K562 (cell line): ENCODE measurements at regions not wholly inside any gene's neighbourhood (a gene's known extent, or its start where the extent isn't known, plus 50 kb on each side); places are given as distances from the start of the nearest gene placed in this dataset.

Experiments used
- ATAC-seq: fragments of 200-7000 bp; cut with Tn5 transposase; 3 replicates; pipeline ENCODE4 v1.9.1; 2020; ENCODE audit warnings: moderate library complexity
- BruUV-seq: library from RNA; stranded (reverse); fragments of 400-500 nt; replicated peaks from 2 replicates; lab custom pipeline; 2021; lab: Mats Ljungman, UMichigan
- CTCF ChIA-PET: fragments of 300-600 bp; formaldehyde crosslinking; extraction: SDS; loops from one replicate; lab custom pipeline; 2021; ENCODE audit warnings: low intra/inter-chr PET ratio; lab: Yijun Ruan, JAX
- POLR2A ChIA-PET: fragments of 300-600, 350-650 bp; sonication (Branson Sonifier 250); formaldehyde crosslinking; extraction: SDS; loops from one replicate; lab custom pipeline; 2021; ENCODE audit warnings: antibody characterized with exemption, inconsistent platforms; lab: Yijun Ruan, JAX
- DNase-seq, 4 experiments: peaks; one replicate each; pipeline versions ENCODE4 v3.0.0 to v3.0.0-alpha.2; 2011 to 2018; ENCODE audit warnings: low spot score in 3 of 4, mixed read lengths in 3 of 4; ENCODE audit errors: extremely low read depth in 1 of 4
- FAIRE-seq: peaks from 2 replicates; lab custom pipeline; 2011; peaks lifted over from hg19 to GRCh38; lab: Jason Lieb, UNC
- H2AFZ ChIP-seq: 2 replicates; pipeline ENCODE4 v1.6.0; 2011; ENCODE audit warnings: low read depth, low read length, control low read depth, inconsistent platforms
- H3K27ac ChIP-seq: fragments of 200-600 bp; 3 replicates; pipeline ENCODE4 v1.8.0; 2011; ENCODE audit warnings: low read depth, mild to moderate bottlenecking, control low read depth, inconsistent platforms, low read length, moderate library complexity, mixed read lengths; ENCODE audit errors: extremely low read depth
- H3K27me3 ChIP-seq, 2 experiments: fragments of 300-600 bp in 1 of 2; 2 replicates in 1 of 2; 3 replicates in 1 of 2; pipeline versions ENCODE4 v1.6.0 to v1.8.0; 2011; ENCODE audit warnings: inconsistent platforms in 2 of 2, low read length in 2 of 2, mild to moderate bottlenecking in 1 of 2, mixed read lengths in 1 of 2, moderate library complexity in 1 of 2; ENCODE audit not compliant: control insufficient read depth in 2 of 2, insufficient read depth in 2 of 2
- H3K36me3 ChIP-seq: fragments of 300-600 bp; 3 replicates; pipeline ENCODE4 v1.8.0; 2011; ENCODE audit warnings: mild to moderate bottlenecking, low read length, inconsistent platforms; ENCODE audit not compliant: control insufficient read depth, insufficient read depth
- H3K4me1 ChIP-seq, 2 experiments: fragments of 200-600 bp in 1 of 2; replicated peaks in 1 of 2; 2 replicates in 1 of 2; 3 replicates in 1 of 2; pipeline versions ENCODE4 v1.5.1 to v1.8.0; 2011; ENCODE audit warnings: inconsistent platforms in 2 of 2, low read length in 2 of 2, mild to moderate bottlenecking in 1 of 2, mixed read lengths in 1 of 2, moderate library complexity in 1 of 2; ENCODE audit not compliant: control insufficient read depth in 2 of 2, insufficient read depth in 2 of 2
- H3K4me2 ChIP-seq: 2 replicates; pipeline ENCODE4 v1.6.1; 2011; ENCODE audit warnings: low read length, control low read depth, inconsistent platforms, mixed read lengths; ENCODE audit not compliant: insufficient read depth
- H3K4me3 ChIP-seq: fragments of 200-600 bp; sonication (generic), shearing (Covaris generic); 2 replicates; pipeline ENCODE4 v1.5.1; 2016; ENCODE audit warnings: control low read depth, inconsistent platforms
- H3K79me2 ChIP-seq: fragments of 200-600 bp; 3 replicates; pipeline ENCODE4 v1.8.0; 2011; ENCODE audit warnings: low read length, inconsistent platforms; ENCODE audit not compliant: control insufficient read depth, insufficient read depth
- H3K9ac ChIP-seq, 2 experiments: 2 replicates each; pipeline versions ENCODE4 v1.6.0 to v1.6.1; 2011; ENCODE audit warnings: low read depth in 2 of 2, low read length in 2 of 2, control low read depth in 1 of 2, inconsistent platforms in 1 of 2, mild to moderate bottlenecking in 1 of 2, mixed read lengths in 1 of 2; ENCODE audit not compliant: insufficient read depth in 1 of 2
- H3K9me1 ChIP-seq: one replicate; pipeline ENCODE4 v1.6.0; 2011; ENCODE audit warnings: inconsistent platforms, mild to moderate bottlenecking, low read length, moderate library complexity; ENCODE audit not compliant: control insufficient read depth, insufficient read depth
- H3K9me3 ChIP-seq: replicated peaks from 2 replicates; pipeline ENCODE4 v1.5.1; 2011; ENCODE audit warnings: low read depth, low read length, inconsistent platforms; ENCODE audit not compliant: control insufficient read depth, insufficient read depth
- H4K20me1 ChIP-seq: replicated peaks from 2 replicates; pipeline ENCODE4 v1.6.1; 2011; ENCODE audit warnings: low read length, inconsistent platforms, mixed read lengths; ENCODE audit not compliant: control insufficient read depth, insufficient read depth
- HDAC3 ChIP-seq: fragments of 450-650 bp; IDR thresholded peaks from 2 replicates; pipeline ENCODE4 v1.6.1; 2018; ENCODE audit warnings: borderline replicate concordance, mild to moderate bottlenecking, moderate library complexity; ENCODE audit not compliant: partially characterized antibody
- ZC3H11A ChIP-seq: IDR thresholded peaks from 2 replicates; pipeline ENCODE4 v1.6.1; 2012; ENCODE audit warnings: low read depth, low read length, improper control_type of control experiment
- ZNF668 ChIP-seq: fragments of 250-450 bp; sonication (Bioruptor Pico); IDR thresholded peaks from 2 replicates; pipeline ENCODE4 v1.8.0; 2022; ENCODE audit warnings: mild to moderate bottlenecking, inconsistent platforms
- ZSCAN32 ChIP-seq: fragments of 450-650 bp; formaldehyde crosslinking; IDR thresholded peaks from 2 replicates; pipeline ENCODE4 v1.4.0; 2020; ENCODE audit warnings: mild to moderate bottlenecking, moderate library complexity
- WGBS: fragments of 100-300 bp; shearing (Covaris generic); methylation state at CpG from one replicate; pipeline ENCODE4 v1.1.6; 2016; ENCODE audit warnings: low coverage, mixed read lengths; ENCODE audit not compliant: insufficient coverage; ENCODE audit errors: missing lambda C conversion rate; 5-methylcytosine and 5-hydroxymethylcytosine counted together
- in situ Hi-C: fragments of 300-500 bp; cut with MboI; formaldehyde crosslinking; loops from 4 replicates; pipeline ENCODE4 v1.15.0; 2018; ENCODE audit warnings: inconsistent platforms, mixed read lengths
- intact Hi-C: fragments of 100-400 bp; cut with micrococcal nuclease; formaldehyde crosslinking; loops from 2 replicates; pipeline ENCODE4 v1.14.2; 2022
- TF ChIP-seq, protein P1 (sequence below): fragments of 250-450 bp; sonication (Bioruptor Pico); IDR thresholded peaks from 2 replicates; pipeline ENCODE4 v1.4.0; 2020
- TF ChIP-seq, protein P2 (sequence below): sonication (generic); formaldehyde crosslinking; IDR thresholded peaks from 2 replicates; pipeline ENCODE4 v1.9.0; 2022; ENCODE audit warnings: mild to moderate bottlenecking, missing genetic modification reagents
- TF ChIP-seq, protein P3 (sequence below): fragments of 450-650 bp; formaldehyde crosslinking; conservative IDR thresholded peaks from 2 replicates; pipeline ENCODE4 v1.4.0; 2022; ENCODE audit warnings: mild to moderate bottlenecking, missing genetic modification characterization
- TF ChIP-seq, protein P4 (sequence below): fragments of 450-650 bp; IDR thresholded peaks from 2 replicates; pipeline ENCODE4 v1.6.1; 2016; ENCODE audit warnings: missing biosample characterization, missing genetic modification characterization

DNA sequence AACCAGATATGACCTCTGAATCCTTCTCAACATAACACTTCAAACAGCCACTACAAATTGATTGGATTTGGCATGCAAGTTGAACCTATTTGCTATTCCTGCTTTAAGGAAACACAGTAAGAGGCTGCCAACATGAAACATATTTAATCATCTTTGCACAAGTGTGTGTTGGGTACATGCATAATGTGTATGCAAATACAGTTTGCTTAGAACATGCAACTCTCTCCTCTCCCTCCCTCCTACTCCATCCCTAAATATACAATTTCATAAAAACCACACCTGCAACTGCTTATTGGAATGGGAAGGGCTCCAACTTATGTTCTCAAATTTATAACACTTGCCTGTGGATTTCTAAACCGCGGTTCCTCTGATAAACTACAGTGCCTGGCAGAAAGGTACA is 71.5 kb downstream of the CD83 start (continued):
- TF ChIP-seq, protein P1, sequence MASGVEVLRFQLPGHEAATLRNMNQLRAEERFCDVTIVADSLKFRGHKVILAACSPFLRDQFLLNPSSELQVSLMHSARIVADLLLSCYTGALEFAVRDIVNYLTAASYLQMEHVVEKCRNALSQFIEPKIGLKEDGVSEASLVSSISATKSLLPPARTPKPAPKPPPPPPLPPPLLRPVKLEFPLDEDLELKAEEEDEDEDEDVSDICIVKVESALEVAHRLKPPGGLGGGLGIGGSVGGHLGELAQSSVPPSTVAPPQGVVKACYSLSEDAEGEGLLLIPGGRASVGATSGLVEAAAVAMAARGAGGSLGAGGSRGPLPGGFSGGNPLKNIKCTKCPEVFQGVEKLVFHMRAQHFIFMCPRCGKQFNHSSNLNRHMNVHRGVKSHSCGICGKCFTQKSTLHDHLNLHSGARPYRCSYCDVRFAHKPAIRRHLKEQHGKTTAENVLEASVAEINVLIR (CRISPR knock-in tag) = no peak
- TF ChIP-seq ZSCAN32 (CRISPR knock-in tag) = no peak
- TF ChIP-seq, all 486 proteins: peak for 0

DNA sequence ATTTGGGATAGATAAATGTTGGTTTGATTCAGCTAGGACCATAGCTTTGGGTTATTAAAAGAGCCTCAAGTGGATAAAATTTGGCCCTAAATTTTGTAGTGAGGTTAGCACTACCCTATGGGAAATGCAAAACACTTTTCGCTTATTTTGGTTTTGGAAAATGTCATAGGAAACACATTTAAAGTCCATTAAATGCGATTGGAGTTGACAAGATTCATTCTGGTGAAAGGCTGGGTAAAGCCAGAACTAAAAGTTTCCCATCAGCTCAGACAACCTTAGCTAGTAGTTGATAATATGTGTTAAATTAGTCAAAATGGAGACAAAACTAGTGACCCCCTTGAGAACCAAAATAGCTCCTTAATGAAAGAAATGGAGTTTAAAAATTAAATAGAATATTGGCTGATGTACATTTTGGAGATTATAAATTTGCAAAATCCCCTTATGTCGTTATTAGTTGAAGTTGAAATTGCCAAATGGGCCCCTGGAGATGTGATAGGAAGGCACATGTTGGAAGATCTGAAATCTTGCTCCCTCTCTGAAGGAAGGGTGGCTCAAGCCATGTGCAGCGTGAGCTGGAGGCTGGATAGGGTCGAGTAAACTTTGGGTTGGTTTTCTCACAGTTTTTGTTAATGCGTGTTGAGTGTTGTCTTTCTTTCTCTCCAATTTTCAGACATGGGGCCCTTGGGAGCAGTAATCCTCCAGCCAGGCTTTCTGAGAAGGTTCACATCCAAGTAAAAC is 72.8 kb downstream of the CD83 start:
- intact Hi-C loops = no loop called here
- Histone ChIP-seq H4K20me1 (no peaks in the 10 kb centered on the region), H3K36me3 (no peaks in the 10 kb centered on the region)
- in situ Hi-C loops = no loop called here
- POLR2A ChIA-PET = interaction anchor here (0.6 to 1.2 kb wide), 3 partner anchors 15 to 202 kb away, joined by 3 read pairs; no protein-coding TSS in a partner anchor
- no TSS peak for BruUV-seq
- no peak for TF ChIP-seq ZNF668 (CRISPR knock-in tag)
- no peak for TF ChIP-seq HDAC3
- TF ChIP-seq, protein P2, sequence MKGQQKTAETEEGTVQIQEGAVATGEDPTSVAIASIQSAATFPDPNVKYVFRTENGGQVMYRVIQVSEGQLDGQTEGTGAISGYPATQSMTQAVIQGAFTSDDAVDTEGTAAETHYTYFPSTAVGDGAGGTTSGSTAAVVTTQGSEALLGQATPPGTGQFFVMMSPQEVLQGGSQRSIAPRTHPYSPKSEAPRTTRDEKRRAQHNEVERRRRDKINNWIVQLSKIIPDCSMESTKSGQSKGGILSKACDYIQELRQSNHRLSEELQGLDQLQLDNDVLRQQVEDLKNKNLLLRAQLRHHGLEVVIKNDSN (CRISPR knock-in tag) = no peak
- TF ChIP-seq, protein P3, sequence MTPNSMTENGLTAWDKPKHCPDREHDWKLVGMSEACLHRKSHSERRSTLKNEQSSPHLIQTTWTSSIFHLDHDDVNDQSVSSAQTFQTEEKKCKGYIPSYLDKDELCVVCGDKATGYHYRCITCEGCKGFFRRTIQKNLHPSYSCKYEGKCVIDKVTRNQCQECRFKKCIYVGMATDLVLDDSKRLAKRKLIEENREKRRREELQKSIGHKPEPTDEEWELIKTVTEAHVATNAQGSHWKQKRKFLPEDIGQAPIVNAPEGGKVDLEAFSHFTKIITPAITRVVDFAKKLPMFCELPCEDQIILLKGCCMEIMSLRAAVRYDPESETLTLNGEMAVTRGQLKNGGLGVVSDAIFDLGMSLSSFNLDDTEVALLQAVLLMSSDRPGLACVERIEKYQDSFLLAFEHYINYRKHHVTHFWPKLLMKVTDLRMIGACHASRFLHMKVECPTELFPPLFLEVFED (CRISPR knock-in tag) = no peak
- TF ChIP-seq, protein P4, sequence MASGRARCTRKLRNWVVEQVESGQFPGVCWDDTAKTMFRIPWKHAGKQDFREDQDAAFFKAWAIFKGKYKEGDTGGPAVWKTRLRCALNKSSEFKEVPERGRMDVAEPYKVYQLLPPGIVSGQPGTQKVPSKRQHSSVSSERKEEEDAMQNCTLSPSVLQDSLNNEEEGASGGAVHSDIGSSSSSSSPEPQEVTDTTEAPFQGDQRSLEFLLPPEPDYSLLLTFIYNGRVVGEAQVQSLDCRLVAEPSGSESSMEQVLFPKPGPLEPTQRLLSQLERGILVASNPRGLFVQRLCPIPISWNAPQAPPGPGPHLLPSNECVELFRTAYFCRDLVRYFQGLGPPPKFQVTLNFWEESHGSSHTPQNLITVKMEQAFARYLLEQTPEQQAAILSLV (tag) = no peak
- TF ChIP-seq ZC3H11A = no peak
- TF ChIP-seq, all 486 proteins: peak for 0
- no peak overlapping the region for H3K27ac ChIP-seq
- no peak overlapping the region for H3K4me3 ChIP-seq
- CTCF ChIA-PET = no interaction called here
- no peak overlapping the region for H2AFZ ChIP-seq
- no peak overlapping the region for H3K9ac ChIP-seq
- no peak overlapping the region for H3K4me2 ChIP-seq
- H3K9me3 ChIP-seq = 0 out of 2 replicates have a peak, but pooled peaks cover 2% of the 10 kb centered on the region
- FAIRE-seq (no peak), ATAC-seq (no peak), DNase-seq (no peak)
- no peaks in the 10 kb centered on the region for H3K4me1 ChIP-seq
- H3K27me3 ChIP-seq = peaks cover 51 to 55% of the 10 kb centered on the region in 2 experiments
- 2% methylated on average over 6 of the region's 6 CpGs for WGBS
- no peaks in the 10 kb centered on the region for H3K9me1 ChIP-seq
- no peaks in the 10 kb centered on the region for H3K79me2 ChIP-seq
